ENCODE measurements at regions not wholly inside any gene's neighbourhood (a gene's known extent, or its start where the extent isn't known, plus 50 kb on each side); places are given as distances from the start of the nearest gene placed in this dataset.
"Not testable (repeated sequence)": the region's sequence is repeated elsewhere in the genome, so short reads cannot be mapped to it uniquely, and the experiment has no call there.

- DNase-seq: no peak
Observed at GRCh38 chr9:82457891-82458290, 469.3 kb downstream of the SPATA31D1 start.

- no peak for DNase-seq
Observed at GRCh38 chr9:82458296-82458695, 469.7 kb downstream of the SPATA31D1 start.

- DNase-seq: no peak
Observed at GRCh38 chr9:82466616-82467260, 478.2 kb downstream of the SPATA31D1 start.

- DNase-seq: no peak
Observed at GRCh38 chr9:82467436-82467835, 478.9 kb downstream of the SPATA31D1 start.

- DNase-seq: no peak
Observed at GRCh38 chr9:82474235-82474634, 485.7 kb downstream of the SPATA31D1 start.

- DNase-seq: no peak
Observed at GRCh38 chr9:82475584-82476301, 487.2 kb downstream of the SPATA31D1 start.

- peak; percentile 3 for DNase-seq
Observed at GRCh38 chr9:82480921-82481320, 492.3 kb downstream of the SPATA31D1 start.

- DNase-seq: no peak
Observed at GRCh38 chr9:82487935-82488312, 499.4 kb downstream of the SPATA31D1 start.

GRCh38 chr9:82488313-82489200 lies 500.0 kb downstream of the SPATA31D1 start:
- no peak for DNase-seq

GRCh38 chr9:82489201-82489821 lies 500.7 kb downstream of the SPATA31D1 start:
- DNase-seq: no peak

GRCh38 chr9:82490019-82490499 lies 501.5 kb downstream of the SPATA31D1 start:
- no peak for DNase-seq

- not testable (repeated sequence) for DNase-seq
Observed at GRCh38 chr9:82490821-82491220, 502.2 kb downstream of the SPATA31D1 start.

- DNase-seq: no peak
Observed at GRCh38 chr9:82491604-82492003, 503.0 kb downstream of the SPATA31D1 start.

- DNase-seq: no peak
Observed at GRCh38 chr9:82492274-82492673, 503.7 kb downstream of the SPATA31D1 start.

- DNase-seq: no peak
Observed at GRCh38 chr9:82495884-82496777, 507.6 kb downstream of the SPATA31D1 start.

- DNase-seq: no peak
Observed at GRCh38 chr9:82498541-82499317, 510.2 kb downstream of the SPATA31D1 start.

- DNase-seq: no peak
Observed at GRCh38 chr9:82499337-82499736, 510.8 kb downstream of the SPATA31D1 start.

GRCh38 chr9:82504620-82505019 lies 516.0 kb downstream of the SPATA31D1 start:
- DNase-seq: no peak

- DNase-seq: no peak
Observed at GRCh38 chr9:82511626-82512025, 523.1 kb downstream of the SPATA31D1 start.

- DNase-seq: no peak
Observed at GRCh38 chr9:82512728-82513127, 524.2 kb downstream of the SPATA31D1 start.

GRCh38 chr9:82513242-82513751 lies 524.7 kb downstream of the SPATA31D1 start:
- DNase-seq: no peak

Measured in NCI-H1694 (cell line).